Epithelial cell of proximal tubule (primary cell): ENCODE measurements at regions not wholly inside any gene's neighbourhood (a gene's known extent, or its start where the extent isn't known, plus 50 kb on each side); places are given as distances from the start of the nearest gene placed in this dataset.

Source experiments
- DNase-seq: peaks from one replicate; pipeline ENCODE4 v3.0.0-alpha.2; 2011; ENCODE audit warnings: low read depth
- H3K4me3 ChIP-seq: 2 replicates; pipeline ENCODE4 v1.5.1; 2011; ENCODE audit warnings: low read depth, mild to moderate bottlenecking, low read length
- CTCF ChIP-seq: conservative IDR thresholded peaks from 2 replicates; pipeline ENCODE4 v1.5.1; 2012; ENCODE audit warnings: low read depth, mild to moderate bottlenecking, low read length

GRCh38 chr1:191142748-191143147, 665.1 kb upstream of the BRINP3 start:
- no peak for DNase-seq
- no peak for TF ChIP-seq CTCF
- no peak overlapping the region for H3K4me3 ChIP-seq

GRCh38 chr1:191145834-191146233, 668.2 kb upstream of the BRINP3 start:
- no peak for TF ChIP-seq CTCF
- H3K4me3 ChIP-seq: no peak overlapping the region
- DNase-seq: no peak

GRCh38 chr1:191151321-191151807, 673.7 kb upstream of the BRINP3 start:
- no peak overlapping the region for H3K4me3 ChIP-seq
- no peak for TF ChIP-seq CTCF
- DNase-seq: no peak

- DNase-seq: no peak
- H3K4me3 ChIP-seq: no peak overlapping the region
- no peak for TF ChIP-seq CTCF
Observed at GRCh38 chr1:191152776-191153175, 675.1 kb upstream of the BRINP3 start.

- no peak for TF ChIP-seq CTCF
- no peak for DNase-seq
- H3K4me3 ChIP-seq: no peak overlapping the region
Observed at GRCh38 chr1:191155178-191155577, 677.5 kb upstream of the BRINP3 start.

GRCh38 chr1:191160837-191161236, 683.2 kb upstream of the BRINP3 start:
- no peak overlapping the region for H3K4me3 ChIP-seq
- no peak for TF ChIP-seq CTCF
- DNase-seq: no peak

GRCh38 chr1:191162762-191163161, 685.1 kb upstream of the BRINP3 start:
- no peak for DNase-seq
- TF ChIP-seq CTCF: no peak
- no peak overlapping the region for H3K4me3 ChIP-seq
